Heart right ventricle (tissue), 16 donors: ENCODE measurements at regions not wholly inside any gene's neighbourhood (a gene's known extent, or its start where the extent isn't known, plus 50 kb on each side); places are given as distances from the start of the nearest gene placed in this dataset.
A peak's percentile ranks its signal among the peaks of the same experiment; 100 is the strongest.

Experiments
- ATAC-seq, 8 donors: fragments of 200-7000 bp; cut with Tn5 transposase; one replicate each; pipeline ENCODE4 v1.9.1; 2020; ENCODE audit warnings: mild to moderate bottlenecking in 8 of 8, moderate library complexity in 8 of 8, moderate number of reproducible peaks in 1 of 8
- DNase-seq, 2 donors: peaks; one replicate each; pipeline ENCODE4 v3.0.0-alpha.2; 2020
- H3K27ac ChIP-seq, 10 donors: fragments of 200-600 bp; sonication (generic) in 2 of 10; one replicate each; pipeline versions ENCODE4 v1.5.0 to v1.8.0; 2020 to 2022; ENCODE audit warnings: mild to moderate bottlenecking in 3 of 10
- H3K27me3 ChIP-seq, 7 donors: fragments of 200-600 bp; one replicate each; pipeline ENCODE4 v1.8.0; 2021 to 2022; ENCODE audit warnings: mild to moderate bottlenecking in 2 of 7
- H3K36me3 ChIP-seq, 9 donors: fragments of 200-600 bp; sonication (generic) in 1 of 9; one replicate each; pipeline versions ENCODE4 v1.5.0 to v1.8.0; 2020 to 2022; ENCODE audit warnings: mild to moderate bottlenecking in 2 of 9
- H3K4me1 ChIP-seq, 9 donors: fragments of 200-600 bp; sonication (generic) in 1 of 9; one replicate each; pipeline versions ENCODE4 v1.5.0 to v1.8.0; 2020 to 2022; ENCODE audit warnings: mild to moderate bottlenecking in 4 of 9
- H3K4me3 ChIP-seq, 10 donors: fragments of 200-600 bp; sonication (generic) in 2 of 10; one replicate each; pipeline versions ENCODE4 v1.5.0 to v1.8.0; 2020 to 2022; ENCODE audit warnings: mild to moderate bottlenecking in 7 of 10, moderate library complexity in 2 of 10
- H3K9me3 ChIP-seq, 11 donors: fragments of 200-600 bp in 10 of 11; sonication (generic) in 2 of 11; one replicate each; pipeline versions ENCODE4 v1.5.0 to v1.8.0; 2013 to 2022; ENCODE audit warnings: mild to moderate bottlenecking in 2 of 11, control low read depth in 1 of 11, moderate library complexity in 1 of 11
- WGBS, 2 donors: extraction: QIAGEN DNeasy Blood & Tissue Kit; methylation state at CpG; one replicate each; pipeline ENCODE4 v1.1.7; 2013; ENCODE audit warnings: inconsistent platforms in 1 of 2; 5-methylcytosine and 5-hydroxymethylcytosine counted together
- intact Hi-C, 10 donors: fragments of 100-400 bp; cut with DNase I; formaldehyde crosslinking; loops; one replicate each; pipeline versions ENCODE4 v1.11.1 to v1.14.2; 2022
- TF ChIP-seq, protein P1 (sequence below), 9 donors: fragments of 200-600 bp; sonication (generic) in 2 of 9; IDR thresholded peaks; one replicate each; pipeline versions ENCODE4 v1.5.0 to v1.8.0; 2021 to 2022; ENCODE audit warnings: antibody characterized with exemption in 9 of 9, mild to moderate bottlenecking in 5 of 9, moderate library complexity in 1 of 9
- donor health status: Arrhythmogenic right ventricular cardiomyopathy.
- donor health status: ischemic (EF 13 %, LVEDD 7.1; RV severe dilation, severe dysfunction).
- donor health status: healthy with polysubstance abuse.
- donor health status: DM: no; HTN: yes; CAD: no.
- donor health status: DM: no; HTN: no; CAD: no.
- donor health status: ischemic (EF 25% LVEDD 6.9; RV normal size, moderate dysfunction).
- donor health status: ischemic (EF 25% LVEDD 5.7; RV mildly dilated, moderate dysfunction).
- donor health status: healthy.
- donor health status: DM: yes; HTN: yes; CAD: no.
- donor health status: Ischemic cardiomyopathy.
- donor health status: ischemic (EF 35%, LVEDD 5.7; RV mildly dilated, moderate dysfunction).
- donor health status: nonischemic (EF 11% LVEDD 7.7; RV severe dilation, severe dysfunction).
- donor health status: DM: yes; HTN: yes; CAD: no.
- donor health status: PGD.
- donor health status: ischemic (EF 29% LVEDD 5.4; RV normal size, mild dysfunction).
- donor health status: nonischemic (EF 23%, LVEDD 6.1; RV moderate dilation, normal function).

DNA sequence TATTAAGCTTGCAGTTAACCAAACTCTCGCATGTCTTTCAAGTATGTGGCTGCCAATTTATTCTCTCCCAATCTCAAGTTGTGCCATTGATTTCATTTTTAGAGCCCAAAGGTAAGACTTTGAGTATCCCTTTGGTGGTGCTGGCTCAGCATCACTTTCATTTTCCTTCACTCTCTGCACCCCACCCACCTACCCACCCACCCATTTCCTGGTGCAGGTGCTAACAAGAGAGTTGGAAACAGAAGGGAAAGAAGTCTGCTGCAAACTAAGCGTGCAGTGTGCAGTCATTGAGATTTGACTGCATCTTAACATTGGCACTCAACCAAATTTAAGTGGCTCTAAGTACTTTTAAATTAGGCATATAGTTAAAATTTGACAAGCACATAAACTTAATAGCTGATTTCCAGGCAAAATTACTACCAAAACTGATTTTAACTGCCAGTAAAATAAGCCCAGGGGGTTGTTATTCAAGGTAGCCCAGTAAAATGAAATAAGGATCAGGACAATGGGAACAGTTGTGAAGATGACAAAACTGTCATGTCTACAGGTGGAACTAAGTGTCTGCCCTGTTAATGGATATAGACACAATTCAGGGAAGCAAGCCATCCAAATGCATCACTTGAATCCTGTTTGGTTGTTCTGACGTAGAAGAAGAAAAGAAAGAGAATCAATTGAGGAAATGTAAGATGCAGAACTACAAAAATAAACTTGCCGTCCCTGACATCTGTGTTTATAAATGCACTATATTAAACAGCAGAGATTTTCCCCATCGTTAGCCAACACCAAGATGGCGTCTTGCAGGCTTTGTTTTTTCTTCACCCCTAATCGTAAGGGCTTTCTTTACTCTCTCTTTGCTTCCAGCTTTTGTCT, 184.2 kb downstream of the KDR start:
- Histone ChIP-seq H3K27me3 (no peaks in the 10 kb centered on the region), H3K9me3 (no peaks in the 10 kb centered on the region), H3K27ac (peak overlapping the region in 8 of 10 donors; percentile 12 to 65 (median 31)), H3K4me3 (no peak overlapping the region), H3K36me3 (no peaks in the 10 kb centered on the region), H3K4me1 (peaks cover 0 to 33% (median 10%) of the 10 kb centered on the region in 9 donors)
- DNase-seq (no peak), ATAC-seq (peak in 3 of 8 donors; percentile 18 to 41 (median 38))
- TF ChIP-seq, protein P1, sequence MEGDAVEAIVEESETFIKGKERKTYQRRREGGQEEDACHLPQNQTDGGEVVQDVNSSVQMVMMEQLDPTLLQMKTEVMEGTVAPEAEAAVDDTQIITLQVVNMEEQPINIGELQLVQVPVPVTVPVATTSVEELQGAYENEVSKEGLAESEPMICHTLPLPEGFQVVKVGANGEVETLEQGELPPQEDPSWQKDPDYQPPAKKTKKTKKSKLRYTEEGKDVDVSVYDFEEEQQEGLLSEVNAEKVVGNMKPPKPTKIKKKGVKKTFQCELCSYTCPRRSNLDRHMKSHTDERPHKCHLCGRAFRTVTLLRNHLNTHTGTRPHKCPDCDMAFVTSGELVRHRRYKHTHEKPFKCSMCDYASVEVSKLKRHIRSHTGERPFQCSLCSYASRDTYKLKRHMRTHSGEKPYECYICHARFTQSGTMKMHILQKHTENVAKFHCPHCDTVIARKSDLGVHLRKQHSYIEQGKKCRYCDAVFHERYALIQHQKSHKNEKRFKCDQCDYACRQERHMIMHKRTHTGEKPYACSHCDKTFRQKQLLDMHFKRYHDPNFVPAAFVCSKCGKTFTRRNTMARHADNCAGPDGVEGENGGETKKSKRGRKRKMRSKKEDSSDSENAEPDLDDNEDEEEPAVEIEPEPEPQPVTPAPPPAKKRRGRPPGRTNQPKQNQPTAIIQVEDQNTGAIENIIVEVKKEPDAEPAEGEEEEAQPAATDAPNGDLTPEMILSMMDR (IDR thresholded peaks at IDR 0.05), result no peak
- intact Hi-C loops, result loop anchor here in 2 of 10 donors (10.0 kb wide), 2 partner anchors 256 to 286 kb away; partner anchors contain the start of gene KIT (in 1 of the 2)
- WGBS, 2 donors, result 53 to 68% methylated on average over 7 of the region's 7 CpGs

DNA sequence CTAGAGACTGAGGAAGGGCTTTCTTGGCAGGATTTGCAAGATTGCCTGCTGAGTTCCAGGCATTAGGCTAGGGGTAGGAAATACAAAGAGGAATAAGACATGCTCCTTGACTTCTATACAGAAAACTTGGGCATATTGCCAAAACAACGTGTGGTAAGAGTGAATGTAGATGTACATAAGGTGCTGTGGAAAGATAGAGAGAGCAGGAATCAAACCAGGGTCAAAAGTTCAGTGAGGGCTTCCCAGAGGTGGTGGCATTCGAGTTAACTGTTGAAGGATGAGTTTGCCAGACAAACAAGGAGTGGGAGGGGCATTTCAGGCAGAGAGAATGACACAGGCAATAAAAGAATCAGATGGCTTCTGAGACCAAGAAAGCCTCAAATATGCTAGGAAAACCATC, 187.9 kb downstream of the KDR start:
- Histone ChIP-seq H3K27ac (no peak overlapping the region), H3K4me1 (peaks cover 0 to 19% (median 10%) of the 10 kb centered on the region in 9 donors), H3K4me3 (no peak overlapping the region), H3K9me3 (no peaks in the 10 kb centered on the region), H3K36me3 (no peaks in the 10 kb centered on the region), H3K27me3 (no peaks in the 10 kb centered on the region)
- WGBS, 2 donors, result 28 to 35% methylated on average over 2 of the region's 2 CpGs
- intact Hi-C loops, result no loop called here
- DNase-seq, result no peak
- ATAC-seq, result no peak
- TF ChIP-seq, protein P1 (IDR thresholded peaks at IDR 0.05), result no peak

DNA sequence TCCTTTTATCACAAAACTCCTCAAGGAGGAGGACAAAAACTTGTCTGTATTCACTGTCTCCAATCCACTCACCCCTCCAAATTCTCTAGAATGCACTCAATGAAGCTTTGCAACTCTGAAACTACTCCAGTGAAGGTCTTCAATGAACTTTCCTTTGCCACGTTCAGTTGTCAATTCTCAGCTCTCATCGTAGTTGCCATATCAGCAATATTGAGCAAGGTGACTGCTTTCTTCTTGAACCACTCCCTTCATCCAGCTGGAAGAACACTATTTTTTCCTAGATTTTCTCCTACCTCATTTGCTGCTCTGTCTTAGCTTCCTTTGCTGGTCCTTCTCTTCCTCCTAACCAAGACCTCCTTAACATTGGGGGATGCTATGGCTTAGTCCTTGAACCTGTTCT, 191.8 kb downstream of the KDR start:
- H3K27me3 ChIP-seq, result no peaks in the 10 kb centered on the region
- ATAC-seq (no peak), DNase-seq (no peak)
- no peaks in the 10 kb centered on the region for H3K36me3 ChIP-seq
- 93 to 98% methylated on average over 2 of the region's 2 CpGs for WGBS, 2 donors
- H3K4me3 ChIP-seq, result no peak overlapping the region
- peaks cover 4 to 24% (median 19%) of the 10 kb centered on the region in 9 donors for H3K4me1 ChIP-seq
- no peaks in the 10 kb centered on the region for H3K9me3 ChIP-seq
- H3K27ac ChIP-seq, result no peak overlapping the region
- TF ChIP-seq, protein P1 (IDR thresholded peaks at IDR 0.05), result no peak
- intact Hi-C loops, result no loop called here

DNA sequence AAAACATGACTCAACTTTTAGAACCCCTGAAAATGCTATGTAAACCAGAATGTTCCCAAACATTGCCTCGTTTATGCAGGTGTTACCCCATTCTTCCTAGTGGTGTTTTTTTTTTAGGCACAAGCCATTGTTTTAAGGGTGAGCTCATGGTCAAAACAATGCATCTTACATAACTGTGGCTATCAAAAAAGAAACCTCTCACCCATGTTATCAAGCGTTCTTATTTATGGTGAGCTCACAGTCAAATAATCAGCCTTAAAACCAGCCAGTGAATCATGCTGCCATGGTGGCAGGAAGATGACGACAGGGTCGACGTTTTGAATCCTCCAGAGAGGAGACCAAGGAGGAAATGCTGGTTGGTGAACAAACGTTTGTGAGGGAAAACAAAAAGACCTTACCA, 195.2 kb downstream of the KDR start:
- ATAC-seq (peak; percentile 50 to 94 (median 85)), DNase-seq (peak in 1 of 2 donors; percentile 52)
- Histone ChIP-seq H3K4me3 (peak overlapping the region in 1 of 10 donors; percentile 8), H3K4me1 (peaks cover 4 to 24% (median 19%) of the 10 kb centered on the region in 9 donors), H3K27ac (peak overlapping the region; percentile 22 to 80 (median 52)), H3K27me3 (no peaks in the 10 kb centered on the region), H3K36me3 (no peaks in the 10 kb centered on the region), H3K9me3 (peaks cover 0 to 11% (median 7%) of the 10 kb centered on the region in 11 donors)
- TF ChIP-seq, protein P1 (IDR thresholded peaks at IDR 0.05), result no peak
- intact Hi-C loops, result no loop called here
- 8 to 11% methylated on average over 6 of the region's 6 CpGs for WGBS, 2 donors
